ENCODE measurements at regions not wholly inside any gene's neighbourhood (a gene's known extent, or its start where the extent isn't known, plus 50 kb on each side); places are given as distances from the start of the nearest gene placed in this dataset.

- Histone ChIP-seq H3K79me2 (ENCODE audit: insufficient read depth, low read length) (no peaks in the 10 kb centered on the region), H3K9ac (ENCODE audit: low read length) (no peak overlapping the region), H4K20me1 (ENCODE audit: insufficient read depth) (no peaks in the 10 kb centered on the region), H3K9me3 (ENCODE audit: control insufficient read depth in 1 of 2, insufficient read depth in 1 of 2, low read depth in 1 of 2, low read length in 2 of 2) (no peaks in the 10 kb centered on the region), H3K4me3 (replicated peaks in 1 of 2; ENCODE audit: low read depth in 1 of 2, low read length in 2 of 2) (no peak overlapping the region), H3K4me2 (ENCODE audit: low read length) (no peak overlapping the region), H3K27me3 (ENCODE audit: insufficient read depth, low read length) (no peaks in the 10 kb centered on the region), H3K36me3 (ENCODE audit: control insufficient read depth in 1 of 2, insufficient read depth in 2 of 2, low read length in 2 of 2) (no peaks in the 10 kb centered on the region), H2AFZ (ENCODE audit: low read depth, low read length, poor library complexity, severe bottlenecking) (no peak overlapping the region), H3K9me2 (ENCODE audit: insufficient read depth) (no peaks in the 10 kb centered on the region), H3K4me1 (ENCODE audit: control insufficient read depth in 1 of 2, insufficient read depth in 2 of 2, low read length in 2 of 2) (no peaks in the 10 kb centered on the region), H3K27ac (ENCODE audit: low read depth, low read length) (no peak overlapping the region)
- TF ChIP-seq POLR2AphosphoS5 (IDR thresholded peaks at IDR 0.05; ENCODE audit: low read depth, low read length): no peak
- TF ChIP-seq SP1 (IDR thresholded peaks at IDR 0.05; ENCODE audit: low read depth): no peak
- no peak for TF ChIP-seq SIN3A (IDR thresholded peaks at IDR 0.05; ENCODE audit: low read depth)
- no peak for TF ChIP-seq CTCF (IDR thresholded peaks at IDR 0.05 in 2 of 3, conservative IDR thresholded peaks at IDR 0.05 in 1 of 3; ENCODE audit: borderline replicate concordance in 1 of 3, insufficient read depth in 1 of 3, low read depth in 2 of 3, low read length in 2 of 3)
- TF ChIP-seq REST (IDR thresholded peaks at IDR 0.05; ENCODE audit: low read depth): no peak
- TF ChIP-seq SRF (IDR thresholded peaks at IDR 0.05; ENCODE audit: low read depth): no peak
- TF ChIP-seq EZH2phosphoT487 (IDR thresholded peaks at IDR 0.05; ENCODE audit: borderline replicate concordance): no peak
- no peak for TF ChIP-seq ZFX (IDR thresholded peaks at IDR 0.05)
- TF ChIP-seq ATF3 (IDR thresholded peaks at IDR 0.05): no peak
- intact Hi-C loops (cut with micrococcal nuclease): no loop called here
- ChIA-PET CTCF (no interaction called here), POLR2A (no interaction called here), RAD21 (ENCODE audit: low non-redundant PET in 1 of 2, low total read pairs in 2 of 2, uncharacterized antibody in 2 of 2, unreplicated experiment in 2 of 2) (no interaction called here)
- ATAC-seq (no peak), DNase-seq (ENCODE audit: low read depth, low spot score) (no peak)
- BruUV-seq (replicated peaks): no TSS peak
Measured at GRCh38 chr1:76724816-76725215, 142.5 kb upstream of the ST6GALNAC5 start.

Measured in HCT116 (cell line).